GM12872 (cell line): ENCODE measurements at regions not wholly inside any gene's neighbourhood (a gene's known extent, or its start where the extent isn't known, plus 50 kb on each side); places are given as distances from the start of the nearest gene placed in this dataset.

Experiments used
- TF ChIP-seq, protein P1 (sequence below): IDR thresholded peaks from 3 replicates; pipeline ENCODE4 v1.5.1; 2011; ENCODE audit warnings: low read depth, mild to moderate bottlenecking, low read length, moderate library complexity; ENCODE audit not compliant: insufficient read depth

DNA sequence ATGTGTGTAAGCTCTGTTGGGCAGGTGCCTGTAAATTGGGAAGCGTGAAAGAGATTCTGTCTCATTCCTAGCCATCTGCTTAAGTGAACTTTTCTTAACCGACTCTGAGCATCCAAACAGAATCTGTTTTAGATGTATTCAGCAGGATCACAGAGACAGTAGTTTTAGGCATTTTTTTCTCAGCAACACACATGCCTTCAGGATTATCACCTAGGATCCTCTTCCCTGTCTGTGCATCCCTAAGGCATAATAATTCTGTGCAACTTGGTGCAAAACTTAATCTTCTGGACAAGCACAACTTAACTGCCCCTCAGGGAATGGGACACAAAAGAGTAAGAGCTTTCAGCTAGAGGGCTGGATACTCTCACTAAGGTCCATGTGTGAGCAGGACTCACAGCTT lies 284.8 kb downstream of the C7orf25 start:
- TF ChIP-seq, protein P1, sequence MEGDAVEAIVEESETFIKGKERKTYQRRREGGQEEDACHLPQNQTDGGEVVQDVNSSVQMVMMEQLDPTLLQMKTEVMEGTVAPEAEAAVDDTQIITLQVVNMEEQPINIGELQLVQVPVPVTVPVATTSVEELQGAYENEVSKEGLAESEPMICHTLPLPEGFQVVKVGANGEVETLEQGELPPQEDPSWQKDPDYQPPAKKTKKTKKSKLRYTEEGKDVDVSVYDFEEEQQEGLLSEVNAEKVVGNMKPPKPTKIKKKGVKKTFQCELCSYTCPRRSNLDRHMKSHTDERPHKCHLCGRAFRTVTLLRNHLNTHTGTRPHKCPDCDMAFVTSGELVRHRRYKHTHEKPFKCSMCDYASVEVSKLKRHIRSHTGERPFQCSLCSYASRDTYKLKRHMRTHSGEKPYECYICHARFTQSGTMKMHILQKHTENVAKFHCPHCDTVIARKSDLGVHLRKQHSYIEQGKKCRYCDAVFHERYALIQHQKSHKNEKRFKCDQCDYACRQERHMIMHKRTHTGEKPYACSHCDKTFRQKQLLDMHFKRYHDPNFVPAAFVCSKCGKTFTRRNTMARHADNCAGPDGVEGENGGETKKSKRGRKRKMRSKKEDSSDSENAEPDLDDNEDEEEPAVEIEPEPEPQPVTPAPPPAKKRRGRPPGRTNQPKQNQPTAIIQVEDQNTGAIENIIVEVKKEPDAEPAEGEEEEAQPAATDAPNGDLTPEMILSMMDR, result no peak

GRCh38 chr7:42625421-42625820 lies 286.4 kb downstream of the C7orf25 start:
- TF ChIP-seq, protein P1, result no peak

DNA sequence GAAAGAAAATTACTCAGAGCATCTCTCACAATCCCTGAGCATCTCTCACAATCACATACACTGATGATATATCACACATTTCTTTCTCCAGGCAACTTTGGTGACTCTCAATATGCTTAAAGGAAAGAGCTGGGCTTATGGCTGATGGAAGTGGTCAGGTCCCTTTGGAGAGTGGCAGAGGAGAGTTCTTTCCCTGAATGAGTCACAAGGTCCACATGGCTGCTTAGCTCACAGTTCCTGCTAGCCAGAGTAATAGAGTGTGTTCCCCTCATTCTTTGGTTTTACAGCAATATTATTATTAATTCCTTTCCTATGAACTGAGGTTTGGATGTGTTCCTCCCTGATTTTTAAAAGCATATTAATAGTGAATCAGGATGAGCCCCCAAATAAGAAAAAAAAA lies 287.4 kb downstream of the C7orf25 start:
- TF ChIP-seq, protein P1, result no peak

GRCh38 chr7:42621543-42622219 lies 290.2 kb downstream of the C7orf25 start:
- TF ChIP-seq, protein P1, result no peak

DNA sequence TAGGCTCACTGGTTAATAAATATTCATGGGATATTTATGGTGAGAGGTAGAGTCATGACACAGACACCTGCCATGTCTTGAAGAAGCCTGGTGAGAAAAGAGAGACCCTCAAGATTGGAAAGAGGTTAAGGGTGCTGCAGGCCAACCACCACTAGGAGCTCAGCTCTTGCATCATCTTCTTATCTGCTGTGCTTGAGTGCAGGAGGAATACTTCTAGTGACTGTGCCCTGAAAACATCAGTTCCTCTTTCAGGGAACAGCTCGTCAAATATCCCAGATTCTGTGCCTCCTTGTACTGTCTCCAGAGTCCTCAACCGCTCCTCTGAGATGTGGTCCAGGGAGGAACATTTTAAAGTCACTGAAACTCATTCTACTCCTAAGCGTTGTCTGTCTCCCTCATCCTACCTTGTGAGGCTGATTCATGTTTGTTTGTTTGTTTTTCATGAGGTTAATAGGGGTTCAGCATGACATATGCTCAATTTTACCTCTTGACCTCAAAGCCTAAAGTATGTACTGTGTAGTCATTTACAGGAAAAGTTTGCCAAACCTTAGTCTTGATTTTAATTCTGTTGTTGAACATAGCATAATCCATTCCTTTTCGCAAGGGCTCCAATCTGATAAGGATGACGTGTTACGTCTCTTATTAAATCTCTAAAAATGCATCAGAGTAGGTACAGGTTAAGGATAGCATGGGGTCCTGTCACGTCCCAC lies 293.1 kb downstream of the C7orf25 start:
- TF ChIP-seq, protein P1, result no peak

DNA sequence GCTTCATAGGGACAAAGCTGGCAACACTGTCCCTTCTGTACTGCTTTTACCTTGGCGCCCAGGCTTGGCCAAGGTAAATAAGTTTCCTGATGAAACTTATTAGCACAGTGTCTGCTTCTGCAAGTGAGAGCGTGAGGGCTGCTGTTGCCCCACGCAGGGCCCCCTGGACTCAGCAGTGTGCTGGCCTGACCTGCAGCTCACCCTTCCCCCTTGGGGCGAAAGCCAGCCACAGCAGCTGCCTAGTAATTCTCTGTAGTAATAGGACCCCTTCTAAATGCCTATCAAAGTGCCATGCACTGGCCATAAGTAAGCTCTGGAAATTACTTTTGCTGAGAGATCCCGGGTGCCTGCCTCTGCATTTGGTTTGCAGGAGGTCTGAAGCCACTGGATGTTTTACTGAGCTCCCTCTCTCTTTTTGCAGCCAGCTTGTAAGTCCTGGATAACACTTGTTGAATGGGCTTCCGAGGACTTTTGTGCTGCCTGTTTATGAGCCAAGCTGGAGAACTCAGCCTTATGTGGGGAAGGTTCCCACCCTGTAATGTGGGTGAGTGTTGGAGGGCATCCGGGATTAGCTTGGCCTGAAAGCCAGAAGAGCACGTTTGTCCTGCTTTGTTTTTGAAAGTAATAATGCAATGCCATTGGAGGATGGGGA lies 293.9 kb downstream of the C7orf25 start:
- TF ChIP-seq, protein P1, result no peak

GRCh38 chr7:42617071-42617765 lies 294.7 kb downstream of the C7orf25 start:
- TF ChIP-seq, protein P1, result no peak
